IMR-90 (cell line): ENCODE measurements at regions not wholly inside any gene's neighbourhood (a gene's known extent, or its start where the extent isn't known, plus 50 kb on each side); places are given as distances from the start of the nearest gene placed in this dataset.

Experiments
- ATAC-seq: fragments of 200-7000 bp; cut with Tn5 transposase; 2 replicates; pipeline ENCODE4 v1.9.1; 2020; ENCODE audit warnings: low read depth, mild to moderate bottlenecking, moderate library complexity
- BruUV-seq: library from RNA; stranded (reverse); fragments of 400-500 nt; replicated peaks from 2 replicates; lab custom pipeline; 2021; lab: Mats Ljungman, UMichigan
- CTCF ChIA-PET: fragments of 300-600 bp; formaldehyde crosslinking; extraction: SDS; loops from one replicate; lab custom pipeline; 2021; ENCODE audit warnings: antibody characterized with exemption; lab: Yijun Ruan, JAX
- POLR2A ChIA-PET: fragments of 300-600 bp; sonication (Branson Sonifier 250); formaldehyde crosslinking; loops from one replicate; lab custom pipeline; 2022; ENCODE audit warnings: antibody characterized with exemption; ENCODE audit not compliant: unreplicated experiment; lab: Charles Lee
- DNase-seq: peaks from one replicate; pipeline ENCODE4 v3.0.0; 2013
- H2AFZ ChIP-seq: replicated peaks from 2 replicates; pipeline ENCODE3; 2013; ENCODE audit warnings: low read length, mild to moderate bottlenecking; ENCODE audit not compliant: poor library complexity
- H2AK5ac ChIP-seq: 2 replicates; pipeline ENCODE4 v1.6.1; 2013; ENCODE audit warnings: low read depth, low read length, inconsistent platforms
- H2AK9ac ChIP-seq: replicated peaks from 2 replicates; pipeline ENCODE3; 2013; ENCODE audit warnings: mild to moderate bottlenecking, low read depth, low read length, moderate library complexity; ENCODE audit not compliant: poor library complexity
- H2BK120ac ChIP-seq: 2 replicates; pipeline ENCODE4 v1.6.1; 2013; ENCODE audit warnings: low read depth, low read length, inconsistent platforms
- H2BK15ac ChIP-seq: 3 replicates; pipeline ENCODE4 v1.6.1; 2013; ENCODE audit warnings: low read depth, low read length, inconsistent platforms
- H2BK20ac ChIP-seq: 2 replicates; pipeline ENCODE4 v1.6.1; 2013; ENCODE audit warnings: low read depth, mild to moderate bottlenecking, inconsistent platforms, low read length, moderate library complexity
- H2BK5ac ChIP-seq: 2 replicates; pipeline ENCODE4 v1.6.1; 2013; ENCODE audit warnings: mild to moderate bottlenecking, low read depth, low read length, inconsistent platforms; ENCODE audit not compliant: poor library complexity, severe bottlenecking
- H3K14ac ChIP-seq: replicated peaks from 2 replicates; pipeline ENCODE4 v1.6.1; 2013; ENCODE audit warnings: low read depth, low read length, inconsistent platforms
- H3K18ac ChIP-seq: 2 replicates; pipeline ENCODE4 v1.6.1; 2013; ENCODE audit warnings: low read depth, low read length, control low read depth
- H3K23ac ChIP-seq: 2 replicates; pipeline ENCODE4 v1.6.1; 2013; ENCODE audit warnings: low read depth, low read length, inconsistent platforms
- H3K27ac ChIP-seq: 2 replicates; pipeline ENCODE4 v1.5.1; 2013; ENCODE audit warnings: mild to moderate bottlenecking, control low read depth, low read length; ENCODE audit not compliant: insufficient read depth
- H3K27me3 ChIP-seq: 2 replicates; pipeline ENCODE4 v1.6.1; 2013; ENCODE audit warnings: low read length; ENCODE audit not compliant: control insufficient read depth, insufficient read depth
- H3K36me3 ChIP-seq: 2 replicates; pipeline ENCODE4 v1.6.1; 2013; ENCODE audit warnings: low read length, mixed read lengths; ENCODE audit not compliant: control insufficient read depth, insufficient read depth
- H3K4ac ChIP-seq: 2 replicates; pipeline ENCODE4 v1.6.1; 2013; ENCODE audit warnings: low read depth, low read length, inconsistent platforms
- H3K4me1 ChIP-seq: 2 replicates; pipeline ENCODE4 v1.6.1; 2013; ENCODE audit warnings: low read length, mixed read lengths; ENCODE audit not compliant: control insufficient read depth, insufficient read depth
- H3K4me2 ChIP-seq: 2 replicates; pipeline ENCODE4 v1.6.1; 2013; ENCODE audit warnings: low read depth, mild to moderate bottlenecking, control low read depth, low read length, moderate library complexity
- H3K4me3 ChIP-seq: 2 replicates; pipeline ENCODE4 v1.5.1; 2013; ENCODE audit warnings: low read depth, mild to moderate bottlenecking, control low read depth, low read length, moderate library complexity; ENCODE audit not compliant: insufficient read depth
- H3K56ac ChIP-seq: 2 replicates; pipeline ENCODE4 v1.6.1; 2013; ENCODE audit warnings: low read length, inconsistent platforms; ENCODE audit not compliant: insufficient read depth; ENCODE audit errors: extremely low read depth
- H3K79me1 ChIP-seq, 2 experiments: 2 replicates each; pipeline ENCODE4 v1.6.1; 2013; ENCODE audit warnings: low read length in 2 of 2, inconsistent platforms in 1 of 2, low read depth in 1 of 2
- H3K9ac ChIP-seq: 2 replicates; pipeline ENCODE4 v1.6.1; 2013; ENCODE audit warnings: low read depth, low read length, control low read depth
- H3K9me1 ChIP-seq: 2 replicates; pipeline ENCODE4 v1.6.1; 2013; ENCODE audit warnings: low read length, inconsistent platforms; ENCODE audit not compliant: insufficient read depth
- H3K9me3 ChIP-seq: 2 replicates; pipeline ENCODE4 v1.6.1; 2013; ENCODE audit warnings: low read length; ENCODE audit not compliant: control insufficient read depth, insufficient read depth
- H4K20me1 ChIP-seq: 2 replicates; pipeline ENCODE4 v1.6.1; 2013; ENCODE audit warnings: low read length, inconsistent platforms; ENCODE audit not compliant: insufficient read depth
- H4K5ac ChIP-seq: 2 replicates; pipeline ENCODE4 v1.6.1; 2013; ENCODE audit warnings: mild to moderate bottlenecking, low read depth, low read length, control low read depth
- H4K8ac ChIP-seq, 2 experiments: 2 replicates each; pipeline ENCODE4 v1.6.1; 2013; ENCODE audit warnings: low read depth in 2 of 2, low read length in 2 of 2, control low read depth in 1 of 2, inconsistent platforms in 1 of 2
- H4K91ac ChIP-seq: 2 replicates; pipeline ENCODE4 v1.6.1; 2013; ENCODE audit warnings: low read depth, low read length, inconsistent platforms; ENCODE audit not compliant: insufficient read depth
- BHLHE40 ChIP-seq: fragments of 150-350 bp; IDR thresholded peaks from 2 replicates; pipeline ENCODE4 v1.6.1; 2016; ENCODE audit warnings: mild to moderate bottlenecking, low read depth, low read length
- ELK1 ChIP-seq: fragments of 150-350 bp; IDR thresholded peaks from 2 replicates; pipeline ENCODE4 v1.6.1; 2016; ENCODE audit warnings: low read depth, mild to moderate bottlenecking, low read length, moderate library complexity, borderline replicate concordance
- MAZ ChIP-seq: IDR thresholded peaks from 2 replicates; pipeline ENCODE4 v1.6.1; 2012; ENCODE audit warnings: low read depth, mild to moderate bottlenecking, low read length, improper control_type of control experiment, moderate library complexity, borderline replicate concordance
- RCOR1 ChIP-seq: IDR thresholded peaks from 2 replicates; pipeline ENCODE4 v1.6.1; 2012; ENCODE audit warnings: mild to moderate bottlenecking, low read length, improper control_type of control experiment; ENCODE audit not compliant: insufficient replicate concordance
- WGBS, 2 experiments: methylation state at CpG; one replicate each; pipeline versions ENCODE4 v1.1.5 to v1.1.7; 2013; ENCODE audit warnings: missing lambda C conversion rate in 2 of 2; ENCODE audit not compliant: insufficient read length in 1 of 2; ENCODE audit errors: extremely low coverage in 2 of 2; 5-methylcytosine and 5-hydroxymethylcytosine counted together
- dilution Hi-C: fragments of 300-500 bp; cut with HindIII; formaldehyde crosslinking; loops from one replicate; pipeline ENCODE4 v1.14.3; 2018; ENCODE audit warnings: low sequenced_read_pairs; ENCODE audit not compliant: unreplicated experiment
- in situ Hi-C: fragments of 300-500 bp; cut with MboI; formaldehyde crosslinking; loops from 3 replicates; pipeline ENCODE4 v1.14.3; 2019; ENCODE audit warnings: low sequenced_read_pairs, inconsistent platforms, mixed read lengths
- intact Hi-C: fragments of 100-400 bp; cut with micrococcal nuclease; formaldehyde crosslinking; loops from 2 replicates; pipeline ENCODE4 v1.10.0; 2022

GRCh38 chr15:38631119-38632075 lies 66.8 kb upstream of the RASGRP1 start (continued):
- no peak for TF ChIP-seq RCOR1

GRCh38 chr15:38635170-38635569 lies 70.6 kb upstream of the RASGRP1 start:
- in situ Hi-C loops (no loop called here), dilution Hi-C loops (no loop called here), intact Hi-C loops (no loop called here)
- H2AK5ac ChIP-seq = no peak overlapping the region
- peaks cover 59% of the 10 kb centered on the region for H3K27me3 ChIP-seq
- H3K14ac ChIP-seq = no peak overlapping the region
- no peak overlapping the region for H4K5ac ChIP-seq
- no peaks in the 10 kb centered on the region for H3K79me1 ChIP-seq
- H3K27ac ChIP-seq = no peak overlapping the region
- no TSS peak for BruUV-seq
- H3K18ac ChIP-seq = no peak overlapping the region
- H3K36me3 ChIP-seq = no peaks in the 10 kb centered on the region
- H2BK15ac ChIP-seq = no peak overlapping the region
- H2BK5ac ChIP-seq = no peak overlapping the region
- ATAC-seq (no peak), DNase-seq (no peak)
- no peak overlapping the region for H3K56ac ChIP-seq
- no peak overlapping the region for H3K9ac ChIP-seq
- H2AFZ ChIP-seq = no peak overlapping the region
- POLR2A ChIA-PET = no interaction called here
- no peaks in the 10 kb centered on the region for H3K9me3 ChIP-seq
- no peak overlapping the region for H4K91ac ChIP-seq
- no CpG with 5 or more reads among the region's 2 CpGs for WGBS, 2 experiments
- CTCF ChIA-PET = no interaction called here
- no peak overlapping the region for H2AK9ac ChIP-seq
- H2BK20ac ChIP-seq = no peak overlapping the region
- H3K23ac ChIP-seq = no peak overlapping the region
- no peaks in the 10 kb centered on the region for H3K4me1 ChIP-seq
- no peak overlapping the region for H4K8ac ChIP-seq
- no peak overlapping the region for H3K4me3 ChIP-seq
- H3K4me2 ChIP-seq = no peak overlapping the region
- H3K9me1 ChIP-seq = no peaks in the 10 kb centered on the region
- H2BK120ac ChIP-seq = no peak overlapping the region
- TF ChIP-seq MAZ (no peak), ELK1 (no peak), BHLHE40 (no peak)
- no peaks in the 10 kb centered on the region for H4K20me1 ChIP-seq
- H3K4ac ChIP-seq = no peak overlapping the region
